ENCODE measurements at regions not wholly inside any gene's neighbourhood (a gene's known extent, or its start where the extent isn't known, plus 50 kb on each side); places are given as distances from the start of the nearest gene placed in this dataset.

DNA sequence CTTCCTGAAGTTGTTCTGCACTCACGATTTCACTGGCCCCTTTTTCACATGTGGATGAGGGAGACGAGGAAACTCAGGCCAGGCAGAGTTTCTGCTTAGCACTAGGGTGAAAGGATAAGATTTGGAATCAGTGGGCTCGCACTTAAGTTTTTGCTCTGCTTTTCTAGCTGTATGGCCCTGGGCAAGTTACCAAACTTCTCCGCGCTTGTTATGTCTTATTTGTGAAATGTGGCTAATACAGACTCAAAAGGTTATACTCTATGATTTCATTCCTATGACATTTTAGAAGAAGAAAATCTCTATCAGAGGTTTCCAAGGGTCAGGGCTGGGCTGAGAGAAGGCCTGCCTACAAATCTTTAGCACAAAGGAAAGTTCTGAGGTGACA lies 191.9 kb upstream of the LRIG1 start:
- DNase-seq = no peak

DNA sequence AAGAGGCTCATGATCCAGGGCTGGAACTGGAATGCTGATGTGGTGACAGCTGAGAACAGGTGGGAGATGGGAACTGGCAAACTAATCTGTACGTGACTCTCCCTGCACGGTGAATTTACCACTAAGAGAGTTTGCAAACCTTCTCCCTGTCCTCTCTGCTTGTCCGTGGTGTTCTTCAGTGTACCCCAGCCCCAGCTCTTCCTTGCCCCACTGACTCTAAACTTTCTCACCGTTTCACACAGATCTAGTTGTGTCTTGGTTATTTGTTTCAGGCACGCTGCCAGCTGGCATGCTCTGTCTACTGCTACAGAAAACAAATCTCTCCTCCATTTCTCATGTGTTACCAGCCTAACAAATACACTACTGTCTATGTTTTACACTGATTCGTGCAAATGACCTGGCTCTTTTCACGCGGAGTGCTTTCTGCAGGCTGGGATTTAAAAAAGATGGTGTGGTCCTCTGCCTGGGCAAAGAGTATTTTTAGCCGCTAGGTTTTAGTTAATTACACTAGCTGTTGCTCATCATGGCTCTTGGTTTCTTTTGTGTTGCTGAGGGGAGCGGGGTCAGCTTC lies 192.7 kb upstream of the LRIG1 start:
- no peak for DNase-seq

DNA sequence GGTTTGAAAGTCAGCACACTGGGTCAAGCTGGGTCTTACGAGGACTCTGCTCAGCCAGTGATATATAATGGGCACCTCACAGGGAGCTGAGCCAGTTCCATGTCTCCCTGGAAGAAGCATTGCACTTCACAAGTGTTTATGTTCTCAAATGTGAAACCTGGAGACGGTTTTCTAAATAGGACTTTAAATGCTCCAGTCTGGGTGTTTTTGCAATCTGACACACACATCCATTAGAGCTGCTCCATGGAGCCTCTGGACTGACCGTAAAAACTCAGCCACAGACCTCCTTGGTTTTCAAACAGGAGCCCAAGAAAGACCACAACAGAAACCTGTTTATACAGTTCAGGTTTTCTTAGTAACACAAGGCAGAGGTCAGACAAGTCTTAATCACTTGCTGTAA lies 201.3 kb upstream of the LRIG1 start:
- DNase-seq = no peak

DNA sequence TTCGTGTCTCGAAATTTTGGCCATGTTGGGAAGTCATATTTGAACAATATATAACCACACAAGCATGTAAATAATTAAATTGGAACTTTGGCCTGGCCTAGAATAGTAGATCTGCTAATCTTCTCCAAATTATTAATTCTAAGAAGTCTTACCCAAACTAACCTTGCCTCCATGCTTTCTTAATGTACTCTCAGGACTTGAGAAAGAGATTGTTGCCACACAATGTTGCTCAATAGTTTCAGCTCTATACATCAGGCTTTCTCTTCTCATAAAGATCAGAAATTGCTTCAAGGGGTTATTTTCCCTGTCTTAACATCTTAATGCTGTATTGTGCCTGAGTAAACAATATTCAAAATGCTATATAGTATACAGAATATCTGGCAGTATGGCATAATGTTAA lies 202.7 kb upstream of the LRIG1 start:
- peak; percentile 83 for DNase-seq

DNA sequence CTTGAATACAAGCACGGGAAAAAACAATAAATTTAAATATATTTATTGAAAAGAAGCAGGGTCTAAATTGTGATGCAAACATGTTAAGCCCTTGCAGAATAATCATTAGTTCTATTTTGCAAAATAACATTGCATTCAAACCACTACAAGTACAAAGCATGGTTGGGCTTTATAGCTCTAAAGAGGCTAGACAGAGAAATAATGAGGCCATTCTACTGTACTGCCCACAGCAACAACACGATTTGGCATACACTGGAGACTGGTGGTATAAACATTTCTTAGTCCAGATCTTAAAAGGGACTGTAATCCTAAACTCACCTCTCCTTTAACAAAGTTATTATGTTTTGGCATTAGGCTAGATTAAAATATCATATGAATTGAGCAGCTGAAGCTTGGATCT lies 204.3 kb upstream of the LRIG1 start:
- no peak for DNase-seq

DNA sequence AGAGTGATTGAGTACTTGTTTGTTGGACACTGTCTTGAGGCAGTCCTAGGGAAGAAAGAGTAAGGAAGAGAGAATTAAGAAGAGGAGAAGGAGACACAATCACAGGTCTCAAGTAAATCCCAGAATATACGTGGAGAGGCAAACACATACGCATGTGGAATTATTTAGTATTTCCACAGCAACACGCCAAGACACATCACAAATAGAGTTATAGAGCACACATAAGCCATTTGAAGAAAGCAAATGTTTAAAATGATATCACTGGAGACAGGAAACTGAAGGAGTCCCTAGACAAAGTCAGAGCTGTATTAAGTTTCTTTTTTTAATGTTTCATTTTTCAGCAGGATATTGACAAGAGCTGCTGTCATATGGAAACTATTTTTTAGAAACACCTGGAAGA lies 206.1 kb upstream of the LRIG1 start:
- DNase-seq = no peak

DNA sequence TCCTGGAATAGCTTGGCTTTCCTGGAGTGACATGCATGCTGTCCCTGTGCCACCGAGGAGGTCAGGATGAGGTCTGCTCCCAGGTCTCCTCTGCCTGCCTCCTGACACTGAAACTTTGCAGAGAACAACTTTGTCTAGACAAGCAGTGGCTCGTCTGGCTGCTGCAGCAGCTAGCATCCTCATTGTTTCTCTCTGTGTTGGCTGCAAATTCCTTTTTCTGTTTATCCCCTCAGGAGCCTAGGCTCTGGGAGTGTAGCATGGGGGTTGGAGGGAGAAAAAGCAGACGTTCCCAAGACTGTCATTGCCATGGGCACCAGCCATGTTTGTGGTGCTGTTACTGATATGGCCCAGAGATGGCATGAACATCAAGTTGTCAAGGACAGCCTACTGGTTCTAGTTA lies 208.7 kb upstream of the LRIG1 start:
- no peak for DNase-seq

DNA sequence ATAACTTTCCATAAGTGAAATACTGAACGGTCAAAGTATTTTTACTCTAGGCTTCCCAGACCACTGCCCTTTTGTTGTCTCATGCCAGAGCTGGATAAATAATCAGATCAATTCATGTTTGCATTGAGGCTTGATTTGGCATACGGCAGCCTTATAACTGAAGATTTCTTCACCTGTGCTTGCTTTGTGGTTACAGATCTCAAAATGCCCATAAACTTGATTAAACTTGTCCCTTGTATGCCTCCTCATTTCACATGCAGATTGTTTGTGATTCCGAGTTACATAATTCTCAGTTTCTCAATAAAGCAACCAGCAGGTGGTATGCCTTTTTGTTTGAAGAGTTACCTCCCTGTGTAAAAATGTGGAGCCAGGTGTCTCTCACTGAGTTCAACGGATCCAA lies 211.4 kb upstream of the LRIG1 start:
- DNase-seq = no peak

DNA sequence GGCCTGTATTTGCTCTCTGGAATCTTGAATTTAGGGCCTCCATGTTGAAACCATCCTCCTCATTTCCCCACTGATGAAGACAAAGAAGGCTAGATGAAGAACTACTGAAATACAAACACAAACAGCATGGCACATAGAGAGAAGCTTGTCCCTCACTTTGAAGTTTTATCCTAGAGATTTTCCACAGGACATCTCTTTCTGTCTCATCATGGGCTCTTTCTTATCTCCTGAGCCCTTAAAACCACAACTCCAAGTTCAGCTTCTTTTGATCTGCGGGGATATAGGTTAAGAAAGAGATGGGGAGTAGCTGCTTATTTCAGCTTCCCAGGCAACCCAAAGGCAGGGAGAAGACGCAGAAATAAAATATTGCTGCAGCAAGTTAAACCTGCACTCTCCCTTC lies 213.1 kb upstream of the LRIG1 start:
- no peak for DNase-seq

DNA sequence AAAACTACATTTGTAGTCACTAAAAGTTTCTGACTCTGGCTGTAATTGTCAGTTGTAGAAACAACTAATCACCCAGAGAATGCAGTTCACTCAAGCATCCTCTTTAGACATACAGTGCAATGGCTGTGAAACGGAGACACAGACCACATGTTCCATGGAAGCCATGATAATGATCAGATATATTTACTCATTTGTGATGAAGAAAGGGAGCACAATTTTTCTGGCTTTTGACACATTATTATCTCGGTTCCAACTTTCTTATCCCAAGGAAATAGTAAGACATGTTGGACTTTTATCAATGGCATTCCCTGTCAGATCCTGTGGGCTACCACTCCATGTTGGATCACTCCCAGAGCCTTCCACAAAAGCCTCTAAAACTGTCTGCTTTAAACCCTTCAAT lies 215.0 kb upstream of the LRIG1 start:
- DNase-seq = no peak

DNA sequence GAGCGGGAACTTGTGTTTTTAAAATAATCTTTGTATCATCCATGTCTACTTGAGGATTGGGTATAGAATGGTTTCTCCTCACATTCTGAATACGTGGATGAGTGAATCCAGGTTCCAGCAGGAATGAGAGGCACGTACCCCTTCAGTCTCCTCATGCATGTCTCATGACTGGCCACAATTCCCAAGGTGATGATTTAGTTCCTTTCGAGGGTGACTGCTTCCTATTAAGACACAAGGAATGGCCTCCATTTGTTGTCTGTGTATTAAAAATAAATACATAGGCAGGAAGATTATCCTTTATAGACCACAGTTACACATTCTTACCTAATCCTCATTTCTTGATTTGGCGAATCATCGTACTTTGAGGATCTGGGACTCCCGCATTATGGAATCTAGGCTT lies 217.0 kb upstream of the LRIG1 start:
- DNase-seq = no peak

DNA sequence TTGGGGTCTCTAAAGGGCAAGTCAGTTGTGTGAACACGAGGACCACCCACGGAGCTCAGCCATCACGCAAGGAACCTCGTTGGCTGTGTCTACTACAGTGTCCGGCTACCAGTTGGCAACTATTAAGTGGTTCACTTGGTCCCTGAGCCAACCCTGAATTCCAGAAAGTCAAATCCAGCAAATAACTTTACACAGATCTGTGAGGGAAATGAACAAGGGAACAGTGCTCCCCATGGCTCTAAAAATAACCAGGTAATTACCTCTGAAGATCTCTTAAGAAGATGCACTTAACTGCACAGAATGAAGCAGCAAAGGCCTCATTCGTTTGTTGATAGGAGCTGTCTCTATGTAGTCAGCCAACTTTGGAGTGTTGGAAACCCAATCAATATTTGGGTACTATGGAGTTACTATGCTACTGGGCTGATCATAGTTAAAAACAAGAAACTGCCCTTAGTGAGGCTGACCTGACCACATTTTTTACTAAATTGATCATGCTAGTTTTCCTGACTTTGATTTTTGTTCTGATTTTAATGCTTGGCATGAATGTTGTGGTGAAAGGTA lies 219.1 kb upstream of the LRIG1 start:
- no peak for DNase-seq

DNA sequence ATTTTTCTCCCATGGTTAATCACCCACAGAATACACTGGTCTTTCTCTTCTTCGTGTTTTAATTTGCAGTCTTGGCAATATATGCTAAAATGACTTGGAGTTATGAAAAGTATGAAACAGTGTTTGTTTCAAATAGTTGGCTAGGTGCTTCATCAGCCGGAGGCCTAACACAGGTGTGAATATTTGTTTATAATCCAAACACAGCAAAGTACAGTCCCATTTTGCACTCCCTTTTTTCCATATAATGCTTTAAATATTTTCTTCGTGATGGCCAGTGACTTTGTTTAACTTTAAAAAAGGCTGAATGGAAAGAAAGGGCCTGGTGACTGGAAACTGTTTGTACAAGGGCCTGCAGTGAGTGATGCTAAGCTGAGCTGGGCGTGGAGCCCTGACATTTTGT lies 219.7 kb upstream of the LRIG1 start:
- no peak for DNase-seq

DNA sequence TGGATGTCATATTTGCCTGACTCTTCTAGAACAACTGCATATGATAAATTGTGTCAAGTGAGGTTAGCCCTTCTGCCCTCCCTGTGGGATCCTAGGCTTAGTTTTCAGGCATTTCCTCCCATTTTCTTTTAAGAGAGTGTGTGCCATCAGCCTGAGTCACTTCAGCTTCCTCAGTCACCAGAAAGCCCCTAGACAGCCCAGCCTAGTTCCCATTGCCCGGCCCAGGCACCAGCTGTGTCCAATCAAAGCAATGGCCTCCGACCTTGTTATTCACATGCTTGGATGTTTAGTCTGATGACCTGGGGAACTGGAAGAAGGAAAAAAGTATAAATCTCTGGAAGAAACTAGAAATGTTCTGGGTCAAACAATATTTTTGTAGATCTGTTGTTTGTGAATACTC lies 221.9 kb upstream of the LRIG1 start:
- peak; percentile 30 for DNase-seq

DNA sequence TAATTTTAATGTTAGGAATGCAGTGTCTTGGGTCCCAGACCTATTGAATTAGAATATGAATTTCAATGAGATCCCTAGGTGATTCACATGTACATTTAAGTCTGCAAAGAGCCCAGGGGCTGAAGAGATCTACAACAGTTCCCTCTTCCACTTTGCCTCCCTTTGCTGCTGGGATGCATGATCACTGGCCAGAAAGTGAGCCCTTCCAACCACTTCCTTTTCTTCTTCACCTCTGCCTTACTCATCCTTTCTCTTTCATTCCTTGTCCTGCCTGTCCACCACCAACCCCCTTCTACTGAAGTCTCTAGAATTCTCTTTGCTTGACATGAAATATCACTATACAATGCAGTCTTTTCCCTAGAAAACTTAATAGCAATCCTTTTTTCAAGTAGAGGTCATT lies 222.4 kb upstream of the LRIG1 start:
- peak; percentile 76 for DNase-seq

DNA sequence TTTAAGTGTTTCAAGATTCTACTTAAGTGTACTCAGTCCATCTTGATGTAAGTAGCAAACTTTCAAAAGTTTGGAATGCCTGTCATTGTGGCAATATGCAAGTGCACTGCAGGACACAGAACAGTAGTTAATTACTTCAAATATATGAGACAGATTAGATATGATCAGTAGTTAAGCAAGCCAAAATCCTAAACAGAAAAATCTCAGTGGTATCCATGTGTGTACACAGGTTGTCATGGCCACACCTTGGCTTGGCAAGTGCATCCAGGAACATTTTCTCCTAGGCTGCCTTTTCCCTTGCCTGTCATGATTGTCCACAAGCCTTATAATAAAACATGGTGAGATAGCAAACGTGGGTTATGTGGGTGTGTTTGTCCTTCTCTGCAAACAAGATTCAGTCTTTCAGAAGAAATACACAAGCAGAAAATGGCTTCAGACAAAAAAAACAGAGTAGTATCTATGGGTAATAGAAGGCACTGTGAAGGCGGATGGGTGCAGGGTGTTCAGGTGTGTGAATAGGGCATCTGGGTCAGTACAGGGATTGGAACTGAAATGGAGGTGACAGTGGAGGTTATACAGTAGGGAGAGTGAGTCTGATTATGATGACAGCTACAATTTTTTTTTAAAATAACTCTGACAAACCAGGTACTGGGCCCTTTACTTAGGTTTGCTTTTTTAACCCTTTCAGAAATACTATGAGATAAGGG lies 229.0 kb upstream of the LRIG1 start:
- no peak for DNase-seq

DNA sequence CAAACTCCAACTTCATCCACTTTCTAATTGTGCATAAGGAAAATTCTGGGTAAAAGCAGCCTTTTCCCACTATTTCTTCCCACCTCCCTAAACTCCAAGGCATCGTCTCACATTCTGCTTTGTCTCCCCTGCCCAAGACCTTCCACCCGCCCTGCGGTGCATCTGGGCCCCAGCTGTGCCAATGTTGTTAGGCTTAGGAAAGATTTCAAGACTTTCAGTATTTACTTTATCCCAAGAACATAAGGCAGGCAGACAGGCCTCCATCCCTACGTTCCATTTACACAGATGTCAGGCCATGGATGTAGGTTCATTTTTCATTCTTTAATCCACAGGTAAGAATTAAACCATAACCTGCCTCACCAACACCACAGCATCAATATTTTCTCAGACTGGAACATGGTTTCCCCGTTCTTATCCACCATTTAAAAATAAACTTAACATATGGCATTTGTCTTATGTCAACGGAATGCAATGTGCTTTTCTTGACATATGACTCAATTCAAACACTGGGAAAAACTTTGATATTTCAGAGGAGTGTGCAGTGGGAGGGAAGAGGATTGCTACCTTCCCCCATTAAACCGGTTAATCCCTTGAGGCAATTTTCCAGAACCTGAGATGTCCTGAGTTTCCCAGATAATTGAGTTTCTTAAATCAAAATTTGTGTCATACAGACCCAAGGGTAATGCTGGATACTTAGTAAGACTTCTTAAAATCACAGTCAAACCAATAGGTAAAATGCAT lies 238.0 kb upstream of the LRIG1 start:
- DNase-seq = no peak

DNA sequence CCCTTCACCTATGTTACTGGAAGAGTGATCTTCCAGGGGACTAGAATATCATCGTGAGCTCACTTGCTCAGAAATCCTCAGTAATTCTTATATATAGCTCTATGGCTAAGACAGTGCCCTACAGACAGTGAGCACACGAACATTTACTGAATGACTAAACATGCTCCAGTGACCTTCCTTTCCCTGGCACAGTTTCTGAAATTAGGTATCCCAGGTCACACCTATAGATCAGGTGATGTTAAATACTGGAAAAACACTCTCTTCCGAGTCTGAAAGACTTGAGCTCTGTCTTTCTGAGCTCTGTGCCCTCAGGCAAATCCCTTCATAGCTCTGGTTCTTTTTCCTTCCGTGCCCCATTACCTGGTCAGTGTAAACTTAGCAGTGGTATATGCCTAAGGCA lies 239.4 kb upstream of the LRIG1 start:
- no peak for DNase-seq

DNA sequence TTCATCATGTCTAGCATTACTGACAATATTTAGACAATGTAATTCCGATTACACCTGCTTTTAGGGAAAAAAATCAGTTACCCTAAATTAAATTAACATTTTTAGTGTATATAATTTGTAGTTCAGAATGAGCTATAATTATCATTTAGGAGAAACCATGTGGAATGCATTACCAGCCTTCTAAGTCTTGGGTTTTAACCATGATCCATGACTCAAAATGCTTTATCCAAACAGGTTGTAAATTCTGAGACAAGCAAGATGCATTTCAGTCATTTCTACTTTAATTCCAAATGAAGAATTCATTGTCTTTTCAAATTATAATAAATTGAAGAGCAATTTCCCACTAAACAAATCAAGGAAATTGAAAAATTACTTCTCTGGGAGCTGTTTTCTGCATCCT lies 243.7 kb upstream of the LRIG1 start:
- no peak for DNase-seq

DNA sequence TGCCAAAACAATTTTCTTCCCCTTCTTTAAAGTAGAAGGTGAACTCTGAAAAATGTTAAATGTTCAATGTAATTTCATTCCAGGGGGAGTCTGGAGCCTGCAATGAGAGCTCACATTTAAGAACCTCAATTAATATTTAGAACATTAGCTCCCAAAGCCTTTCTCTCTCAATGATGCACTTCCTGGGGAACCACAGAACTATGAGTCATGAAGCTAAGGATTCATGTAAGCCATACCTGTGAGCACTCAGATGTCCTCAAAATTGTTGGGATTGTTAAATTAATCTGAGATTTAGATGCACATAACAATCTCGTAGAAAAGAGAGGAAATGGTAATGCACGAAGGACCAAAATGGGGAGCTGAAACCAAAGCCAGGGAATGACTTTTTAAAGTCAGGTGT lies 244.2 kb upstream of the LRIG1 start:
- no peak for DNase-seq

DNA sequence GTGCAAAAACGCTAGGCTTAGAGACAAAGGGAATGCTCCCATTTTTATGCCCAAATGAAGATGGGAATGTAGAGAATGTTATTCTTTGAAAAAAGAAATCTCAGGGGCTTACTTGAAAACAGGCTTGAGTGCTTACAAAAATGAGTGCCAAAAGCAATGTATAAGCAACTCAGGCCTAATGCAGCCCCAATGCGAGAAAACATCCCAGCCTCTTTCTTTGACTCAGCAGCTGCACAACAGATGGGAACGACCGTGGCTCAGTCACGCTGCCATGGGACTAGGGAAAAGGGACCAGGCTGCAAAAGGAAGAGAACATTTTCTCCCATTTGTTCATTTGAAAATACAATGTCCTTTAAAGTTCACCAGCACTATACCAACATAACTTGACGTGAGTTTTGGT lies 246.4 kb upstream of the LRIG1 start:
- DNase-seq = no peak

DNA sequence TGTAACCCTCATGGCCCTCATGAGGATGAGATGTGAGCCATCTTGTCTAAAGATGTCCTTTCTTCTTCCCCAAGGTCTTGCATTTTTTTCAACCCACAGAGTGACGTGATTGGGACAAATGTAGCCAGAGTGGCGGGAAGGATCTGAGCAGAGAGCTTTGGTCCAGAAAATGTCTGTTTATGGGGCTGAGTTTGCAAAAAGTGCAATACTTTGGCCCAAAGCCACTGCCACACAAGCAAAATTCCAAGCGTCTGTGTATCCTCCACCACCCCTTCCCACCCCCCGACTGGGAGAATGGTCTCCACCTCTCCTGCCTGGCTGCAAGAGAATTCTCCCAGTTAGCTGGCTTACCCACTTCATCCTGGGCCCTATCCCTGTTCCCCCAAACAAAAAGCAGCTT lies 246.9 kb upstream of the LRIG1 start:
- DNase-seq = no peak

DNA sequence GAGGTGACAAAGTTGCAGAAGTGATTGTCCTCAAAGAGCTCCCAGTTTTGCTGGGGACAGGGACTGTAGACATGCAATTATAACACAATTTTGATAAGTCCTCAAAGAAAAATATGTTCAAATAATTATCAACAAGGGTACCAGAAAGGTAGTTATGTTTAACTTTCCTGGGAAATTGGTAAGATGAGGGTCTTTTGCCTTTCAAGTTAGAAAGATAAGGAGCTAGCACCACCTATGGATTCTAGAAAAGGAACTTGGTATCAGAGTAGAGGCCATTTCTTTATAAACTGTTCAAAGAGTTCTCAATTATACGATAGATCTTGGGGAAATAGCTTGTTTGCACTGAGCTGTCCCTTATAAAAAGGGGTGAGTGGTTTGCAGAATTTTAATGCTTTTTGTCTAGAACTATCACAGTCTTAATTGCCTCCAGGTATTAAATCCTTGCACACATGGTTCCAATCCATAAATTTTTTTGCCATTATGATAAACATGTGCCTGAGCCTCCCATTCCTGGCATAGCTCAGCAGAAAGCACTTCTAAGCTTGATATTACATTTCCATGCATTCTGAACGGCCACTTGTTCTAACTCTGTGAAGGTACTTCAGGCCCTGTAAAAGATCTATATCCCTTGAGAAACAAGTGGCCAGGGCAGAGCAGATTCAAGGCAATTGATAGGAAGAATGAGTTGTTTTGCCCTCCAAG lies 247.5 kb upstream of the LRIG1 start:
- no peak for DNase-seq

DNA sequence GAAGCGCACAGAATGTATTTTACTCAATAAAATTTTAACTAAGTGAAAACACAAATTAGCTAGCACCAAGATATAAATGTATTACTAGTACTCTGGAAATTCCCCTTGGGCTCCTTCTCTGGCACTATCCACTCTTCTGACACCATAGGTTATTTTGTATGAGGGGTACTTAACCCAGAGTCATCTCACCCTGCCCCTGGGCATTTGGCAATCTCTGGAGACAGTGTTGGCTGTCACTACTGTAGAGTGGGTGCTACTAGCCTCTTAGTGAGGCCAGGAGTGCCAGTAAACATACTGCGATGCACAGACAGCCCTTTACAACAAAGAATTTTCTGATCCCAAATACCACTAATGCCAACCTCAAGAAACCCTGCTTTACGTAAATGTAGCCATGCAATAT lies 246.3 kb upstream of the KBTBD8 start:
- DNase-seq = no peak
